RWPE2 (cell line): ENCODE measurements at regions not wholly inside any gene's neighbourhood (a gene's known extent, or its start where the extent isn't known, plus 50 kb on each side); places are given as distances from the start of the nearest gene placed in this dataset.

ENCODE experiments used
- ATAC-seq: fragments of 200-7000 bp; cut with Tn5 transposase; 3 replicates; pipeline ENCODE4 v1.9.1; 2021; ENCODE audit warnings: low read depth
- DNase-seq: peaks from one replicate; pipeline ENCODE4 v3.0.0-alpha.2; 2020; ENCODE audit warnings: low spot score
- H3K27ac ChIP-seq: fragments of 450-650 bp; 2 replicates; pipeline ENCODE4 v1.5.1; 2017; ENCODE audit warnings: mild to moderate bottlenecking; ENCODE audit not compliant: poor library complexity, severe bottlenecking
- H3K27me3 ChIP-seq: fragments of 250-450 bp; sonication (Bioruptor Pico); 2 replicates; pipeline ENCODE4 v1.5.1; 2021; ENCODE audit warnings: mild to moderate bottlenecking, moderate library complexity; ENCODE audit not compliant: insufficient read depth, poor library complexity, severe bottlenecking
- H3K36me3 ChIP-seq: fragments of 250-450 bp; sonication (Bioruptor Pico); 2 replicates; pipeline ENCODE4 v1.5.1; 2020; ENCODE audit warnings: low read depth, mild to moderate bottlenecking, moderate library complexity
- H3K4me1 ChIP-seq: fragments of 250-450 bp; sonication (Bioruptor Pico); 2 replicates; pipeline ENCODE4 v1.5.1; 2021; ENCODE audit warnings: mild to moderate bottlenecking, moderate library complexity; ENCODE audit not compliant: insufficient read depth, poor library complexity, severe bottlenecking
- H3K4me3 ChIP-seq: fragments of 250-450 bp; sonication (Bioruptor Pico); 2 replicates; pipeline ENCODE4 v1.5.1; 2021; ENCODE audit warnings: mild to moderate bottlenecking, moderate library complexity; ENCODE audit not compliant: severe bottlenecking
- H3K9me3 ChIP-seq: fragments of 250-450 bp; sonication (Bioruptor Pico); 2 replicates; pipeline ENCODE4 v1.5.1; 2021; ENCODE audit warnings: mild to moderate bottlenecking, moderate library complexity; ENCODE audit not compliant: severe bottlenecking
- CTCF ChIP-seq: fragments of 450-650 bp; IDR thresholded peaks from one replicate; pipeline ENCODE4 v1.5.1; 2017; ENCODE audit warnings: mild to moderate bottlenecking, moderate library complexity; ENCODE audit not compliant: poor library complexity, severe bottlenecking

GRCh38 chr7:20466543-20467021, 135.9 kb downstream of the ITGB8 start:
- ATAC-seq (no peak), DNase-seq (no peak)
- Histone ChIP-seq H3K4me1 (no peaks in the 10 kb centered on the region), H3K27ac (no peak overlapping the region), H3K27me3 (no peaks in the 10 kb centered on the region), H3K36me3 (no peaks in the 10 kb centered on the region), H3K9me3 (no peaks in the 10 kb centered on the region), H3K4me3 (no peak overlapping the region)
- TF ChIP-seq CTCF, result no peak

- Histone ChIP-seq H3K27me3 (no peaks in the 10 kb centered on the region), H3K4me1 (no peaks in the 10 kb centered on the region), H3K27ac (no peak overlapping the region), H3K9me3 (no peaks in the 10 kb centered on the region), H3K36me3 (no peaks in the 10 kb centered on the region), H3K4me3 (no peak overlapping the region)
- DNase-seq (no peak), ATAC-seq (no peak)
- TF ChIP-seq CTCF, result no peak
Observed at GRCh38 chr7:20470082-20470481, 139.4 kb downstream of the ITGB8 start.

GRCh38 chr7:20470726-20471125, 140.0 kb downstream of the ITGB8 start:
- DNase-seq (no peak), ATAC-seq (no peak)
- no peak overlapping the region for H3K27ac ChIP-seq

GRCh38 chr7:20474249-20474648, 141.2 kb upstream of the ABCB5 start:
- H3K4me1 ChIP-seq, result no peaks in the 10 kb centered on the region
- ATAC-seq (no peak), DNase-seq (no peak)
- no peaks in the 10 kb centered on the region for H3K9me3 ChIP-seq
- no peak overlapping the region for H3K4me3 ChIP-seq
- no peak overlapping the region for H3K27ac ChIP-seq
- no peaks in the 10 kb centered on the region for H3K27me3 ChIP-seq
- no peaks in the 10 kb centered on the region for H3K36me3 ChIP-seq
- TF ChIP-seq CTCF, result no peak

More at GRCh38 chr7:20470726-20471125, 140.0 kb downstream of the ITGB8 start:
- no peaks in the 10 kb centered on the region for H3K4me1 ChIP-seq
- H3K27me3 ChIP-seq, result no peaks in the 10 kb centered on the region
- no peaks in the 10 kb centered on the region for H3K36me3 ChIP-seq
- no peak overlapping the region for H3K4me3 ChIP-seq
- H3K9me3 ChIP-seq, result no peaks in the 10 kb centered on the region
- no peak for TF ChIP-seq CTCF

GRCh38 chr7:20475756-20476155, 139.7 kb upstream of the ABCB5 start:
- H3K36me3 ChIP-seq, result no peaks in the 10 kb centered on the region
- no peak overlapping the region for H3K27ac ChIP-seq
- DNase-seq (no peak), ATAC-seq (no peak)
- no peaks in the 10 kb centered on the region for H3K9me3 ChIP-seq
- H3K4me3 ChIP-seq, result no peak overlapping the region
- H3K4me1 ChIP-seq, result no peaks in the 10 kb centered on the region
- TF ChIP-seq CTCF, result no peak
- H3K27me3 ChIP-seq, result no peaks in the 10 kb centered on the region
